ENCODE measurements at regions not wholly inside any gene's neighbourhood (a gene's known extent, or its start where the extent isn't known, plus 50 kb on each side); places are given as distances from the start of the nearest gene placed in this dataset.

- no peaks in the 10 kb centered on the region for H3K79me2 ChIP-seq (ENCODE audit: insufficient read depth, low read length)
- intact Hi-C loops (cut with micrococcal nuclease; ENCODE audit: unreplicated experiment) (no loop called here), in situ Hi-C loops (cut with HindIII; ENCODE audit: extremely low pct_ligation_motif_present, low pct_unique_long_range_greater_than_20kb) (no loop called here)
- 100% methylated on average over 1 of the region's 1 CpG for WGBS (ENCODE audit: low lambda C conversion rate)
- no peak overlapping the region for H3K4me2 ChIP-seq (ENCODE audit: low read depth, low read length)
- no peak for TF ChIP-seq DDIT3 (CRISPR knock-in tag; IDR thresholded peaks at IDR 0.05)
- TF ChIP-seq ARNTL (CRISPR knock-in tag; IDR thresholded peaks at IDR 0.05), result no peak
- TF ChIP-seq ATF7-NPFF (CRISPR knock-in tag; IDR thresholded peaks at IDR 0.05; ENCODE audit: low read depth), result no peak
- TF ChIP-seq ZNF589 (CRISPR knock-in tag; conservative IDR thresholded peaks at IDR 0.05), result no peak
- no peak for TF ChIP-seq AHDC1 (CRISPR knock-in tag; IDR thresholded peaks at IDR 0.05; ENCODE audit: borderline replicate concordance)
- TF ChIP-seq KLF11 (CRISPR knock-in tag; IDR thresholded peaks at IDR 0.05), result no peak
- no peak for TF ChIP-seq EED (CRISPR knock-in tag; IDR thresholded peaks at IDR 0.05)
- no peak for TF ChIP-seq ZNF30 (CRISPR knock-in tag; IDR thresholded peaks at IDR 0.05)
- no peak for TF ChIP-seq PHB2 (IDR thresholded peaks at IDR 0.05; ENCODE audit: partially characterized antibody)
- no peak for TF ChIP-seq ZNF326 (CRISPR knock-in tag; IDR thresholded peaks at IDR 0.05; ENCODE audit: borderline replicate concordance)
- no peak for TF ChIP-seq ZBTB42 (CRISPR knock-in tag; IDR thresholded peaks at IDR 0.05)
- no peak for TF ChIP-seq HDAC6 (IDR thresholded peaks at IDR 0.05; ENCODE audit: low read depth, low read length)
- TF ChIP-seq RFXAP (CRISPR knock-in tag; IDR thresholded peaks at IDR 0.05; ENCODE audit: borderline replicate concordance), result no peak
- TF ChIP-seq AKAP8 (CRISPR knock-in tag; IDR thresholded peaks at IDR 0.05), result no peak
- TF ChIP-seq ARNT (IDR thresholded peaks at IDR 0.05), result no peak
- no peak for TF ChIP-seq CBFB (CRISPR knock-in tag; IDR thresholded peaks at IDR 0.05)
- no peak for TF ChIP-seq TERF1 (CRISPR knock-in tag; IDR thresholded peaks at IDR 0.05)
- TF ChIP-seq ZNF780A (CRISPR knock-in tag; IDR thresholded peaks at IDR 0.05), result no peak
- no peak for TF ChIP-seq ZNF788 (CRISPR knock-in tag; IDR thresholded peaks at IDR 0.05; ENCODE audit: borderline replicate concordance)
- TF ChIP-seq IRF1 (CRISPR knock-in tag; IDR thresholded peaks at IDR 0.05; ENCODE audit: low read depth), result no peak
- ChIA-PET CTCF (ENCODE audit: low intra/inter-chr PET ratio, low total read pairs) (no interaction called here), POLR2A (no interaction called here)
- ATAC-seq (no peak), DNase-seq (ENCODE audit: low spot score) (no peak), FAIRE-seq (no peak)
- no peaks in the 10 kb centered on the region for H3K36me3 ChIP-seq (replicated peaks in 1 of 2; ENCODE audit: control insufficient read depth in 1 of 2, insufficient read depth in 2 of 2, low read length in 2 of 2)
- no peaks in the 10 kb centered on the region for H3K4me1 ChIP-seq (ENCODE audit: insufficient read depth, low read length)
- no peak overlapping the region for H3K9ac ChIP-seq (ENCODE audit: insufficient read depth, low read depth, low read length)
- BruUV-seq (replicated peaks), result no TSS peak
- H3K27me3 ChIP-seq (ENCODE audit: control insufficient read depth in 1 of 2, insufficient read depth in 2 of 2, low read length in 2 of 2), result no peaks in the 10 kb centered on the region
- no peaks in the 10 kb centered on the region for H4K20me1 ChIP-seq (ENCODE audit: insufficient read depth, low read length)
- H2AFZ ChIP-seq (ENCODE audit: low read length), result no peak overlapping the region
- no peak overlapping the region for H3K27ac ChIP-seq (ENCODE audit: extremely low read length, insufficient read depth, low read length)
- no peak overlapping the region for H3K4me3 ChIP-seq (replicated peaks in 1 of 3; ENCODE audit: insufficient read depth in 1 of 3, low read depth in 2 of 3, low read length in 3 of 3)
- H3K9me3 ChIP-seq (ENCODE audit: low read length), result no peaks in the 10 kb centered on the region
Measured at GRCh38 chrX:69415698-69416097, 88.4 kb upstream of the NALF2 start.

Measured in HepG2 (cell line).